ENCODE measurements at regions not wholly inside any gene's neighbourhood (a gene's known extent, or its start where the extent isn't known, plus 50 kb on each side); places are given as distances from the start of the nearest gene placed in this dataset.

GRCh38 chr16:64615630-64616280 is 506.1 kb downstream of the CDH11 start:
- Mint-ChIP-seq H3K27ac (no peak overlapping the region), H3K36me3 (no peaks in the 10 kb centered on the region), H3K27me3 (no peaks in the 10 kb centered on the region), H3K9me3 (peaks cover 4 to 20% (median 15%) of the 10 kb centered on the region in 3 donors), H3K4me1 (no peaks in the 10 kb centered on the region), H3K4me3 (no peak overlapping the region)

GRCh38 chr16:64596196-64596595 is 525.7 kb downstream of the CDH11 start:
- Mint-ChIP-seq H3K36me3 (no peaks in the 10 kb centered on the region), H3K27me3 (no peaks in the 10 kb centered on the region), H3K4me1 (no peaks in the 10 kb centered on the region), H3K4me3 (no peak overlapping the region), H3K27ac (no peak overlapping the region), H3K9me3 (peaks cover 2 to 4% (median 3%) of the 10 kb centered on the region in 3 donors)

GRCh38 chr16:64590513-64590912 is 531.4 kb downstream of the CDH11 start:
- no peaks in the 10 kb centered on the region for H3K36me3 Mint-ChIP-seq
- H3K27me3 Mint-ChIP-seq, result no peaks in the 10 kb centered on the region
- H3K9me3 Mint-ChIP-seq, result peaks cover 2 to 9% (median 3%) of the 10 kb centered on the region in 3 donors
- H3K27ac Mint-ChIP-seq, result no peak overlapping the region
- H3K4me1 Mint-ChIP-seq, result no peaks in the 10 kb centered on the region
- no peak overlapping the region for H3K4me3 Mint-ChIP-seq

GRCh38 chr16:64589836-64590235 is 532.0 kb downstream of the CDH11 start:
- H3K36me3 Mint-ChIP-seq, result no peaks in the 10 kb centered on the region
- no peaks in the 10 kb centered on the region for H3K4me1 Mint-ChIP-seq
- peaks cover 2 to 9% (median 3%) of the 10 kb centered on the region in 3 donors for H3K9me3 Mint-ChIP-seq
- H3K27ac Mint-ChIP-seq, result no peak overlapping the region
- H3K27me3 Mint-ChIP-seq, result no peaks in the 10 kb centered on the region
- no peak overlapping the region for H3K4me3 Mint-ChIP-seq

- no peak overlapping the region for H3K27ac Mint-ChIP-seq
- H3K4me3 Mint-ChIP-seq, result no peak overlapping the region
- H3K4me1 Mint-ChIP-seq, result no peaks in the 10 kb centered on the region
- no peaks in the 10 kb centered on the region for H3K36me3 Mint-ChIP-seq
- H3K27me3 Mint-ChIP-seq, result no peaks in the 10 kb centered on the region
- H3K9me3 Mint-ChIP-seq, result peaks cover 1 to 9% (median 5%) of the 10 kb centered on the region in 3 donors
Measured at GRCh38 chr16:64586781-64587180, 535.1 kb downstream of the CDH11 start.

GRCh38 chr16:64585367-64585766 is 536.5 kb downstream of the CDH11 start:
- H3K27ac Mint-ChIP-seq, result no peak overlapping the region
- H3K4me1 Mint-ChIP-seq, result no peaks in the 10 kb centered on the region
- no peak overlapping the region for H3K4me3 Mint-ChIP-seq
- no peaks in the 10 kb centered on the region for H3K36me3 Mint-ChIP-seq
- H3K27me3 Mint-ChIP-seq, result no peaks in the 10 kb centered on the region
- H3K9me3 Mint-ChIP-seq, result peaks cover 0 to 9% (median 5%) of the 10 kb centered on the region in 3 donors

- Mint-ChIP-seq H3K9me3 (peaks cover 0 to 10% (median 0%) of the 10 kb centered on the region in 3 donors), H3K4me3 (no peak overlapping the region), H3K4me1 (no peaks in the 10 kb centered on the region), H3K36me3 (no peaks in the 10 kb centered on the region), H3K27me3 (no peaks in the 10 kb centered on the region), H3K27ac (no peak overlapping the region)
Measured at GRCh38 chr16:64580558-64580957, 541.3 kb downstream of the CDH11 start.

- no peaks in the 10 kb centered on the region for H3K4me1 Mint-ChIP-seq
- H3K36me3 Mint-ChIP-seq, result no peaks in the 10 kb centered on the region
- no peak overlapping the region for H3K27ac Mint-ChIP-seq
- H3K27me3 Mint-ChIP-seq, result no peaks in the 10 kb centered on the region
- H3K9me3 Mint-ChIP-seq, result peaks cover 0 to 10% (median 0%) of the 10 kb centered on the region in 3 donors
- no peak overlapping the region for H3K4me3 Mint-ChIP-seq
Measured at GRCh38 chr16:64579712-64580111, 542.2 kb downstream of the CDH11 start.

- Mint-ChIP-seq H3K36me3 (no peaks in the 10 kb centered on the region), H3K4me1 (peaks cover 0 to 2% (median 0%) of the 10 kb centered on the region in 3 donors), H3K4me3 (no peak overlapping the region), H3K9me3 (peaks cover 3 to 31% (median 4%) of the 10 kb centered on the region in 3 donors), H3K27ac (no peak overlapping the region), H3K27me3 (no peaks in the 10 kb centered on the region)
Measured at GRCh38 chr16:64545768-64546167, 576.1 kb downstream of the CDH11 start.

GRCh38 chr16:64544859-64545258 is 577.0 kb downstream of the CDH11 start:
- Mint-ChIP-seq H3K27me3 (no peaks in the 10 kb centered on the region), H3K9me3 (peaks cover 3 to 31% (median 4%) of the 10 kb centered on the region in 3 donors), H3K4me1 (peaks cover 0 to 2% (median 0%) of the 10 kb centered on the region in 3 donors), H3K27ac (peak overlapping the region in 1 of 3 donors; percentile 22), H3K36me3 (no peaks in the 10 kb centered on the region), H3K4me3 (no peak overlapping the region)

- Mint-ChIP-seq H3K9me3 (peaks cover 3 to 26% (median 6%) of the 10 kb centered on the region in 3 donors), H3K27ac (no peak overlapping the region), H3K4me3 (no peak overlapping the region), H3K36me3 (peaks cover 1% of the 10 kb centered on the region), H3K4me1 (peaks cover 0 to 2% (median 0%) of the 10 kb centered on the region in 3 donors), H3K27me3 (no peaks in the 10 kb centered on the region)
Measured at GRCh38 chr16:64543441-64543840, 578.4 kb downstream of the CDH11 start.

GRCh38 chr16:64543031-64543430 is 578.8 kb downstream of the CDH11 start:
- Mint-ChIP-seq H3K27ac (no peak overlapping the region), H3K4me3 (no peak overlapping the region), H3K9me3 (peaks cover 3 to 26% (median 6%) of the 10 kb centered on the region in 3 donors)

GRCh38 chr16:64542152-64542551 is 579.7 kb downstream of the CDH11 start:
- no peaks in the 10 kb centered on the region for H3K27me3 Mint-ChIP-seq

More at GRCh38 chr16:64543031-64543430, 578.8 kb downstream of the CDH11 start:
- Mint-ChIP-seq H3K4me1 (peaks cover 0 to 2% (median 0%) of the 10 kb centered on the region in 3 donors), H3K36me3 (peaks cover 2% of the 10 kb centered on the region), H3K27me3 (no peaks in the 10 kb centered on the region)

GRCh38 chr16:64541621-64542020 is 580.2 kb downstream of the CDH11 start:
- Mint-ChIP-seq H3K9me3 (peaks cover 2 to 19% (median 6%) of the 10 kb centered on the region in 3 donors), H3K27me3 (no peaks in the 10 kb centered on the region), H3K27ac (no peak overlapping the region), H3K4me3 (no peak overlapping the region), H3K36me3 (peaks cover 2% of the 10 kb centered on the region), H3K4me1 (peaks cover 0 to 2% (median 0%) of the 10 kb centered on the region in 3 donors)

More at GRCh38 chr16:64542152-64542551, 579.7 kb downstream of the CDH11 start:
- peaks cover 0 to 2% (median 0%) of the 10 kb centered on the region in 3 donors for H3K4me1 Mint-ChIP-seq
- peaks cover 3 to 23% (median 6%) of the 10 kb centered on the region in 3 donors for H3K9me3 Mint-ChIP-seq
- H3K36me3 Mint-ChIP-seq, result peaks cover 2% of the 10 kb centered on the region
- H3K4me3 Mint-ChIP-seq, result no peak overlapping the region
- H3K27ac Mint-ChIP-seq, result no peak overlapping the region

- Mint-ChIP-seq H3K9me3 (peaks cover 0 to 16% (median 2%) of the 10 kb centered on the region in 3 donors), H3K27me3 (no peaks in the 10 kb centered on the region), H3K4me3 (no peak overlapping the region), H3K36me3 (peaks cover 2% of the 10 kb centered on the region), H3K4me1 (peaks cover 0 to 2% (median 0%) of the 10 kb centered on the region in 3 donors), H3K27ac (no peak overlapping the region)
Measured at GRCh38 chr16:64540434-64540833, 581.4 kb downstream of the CDH11 start.

GRCh38 chr16:64539811-64540371 is 582.0 kb downstream of the CDH11 start:
- Mint-ChIP-seq H3K36me3 (peaks cover 2% of the 10 kb centered on the region), H3K4me1 (peaks cover 0 to 1% (median 0%) of the 10 kb centered on the region in 3 donors), H3K27me3 (no peaks in the 10 kb centered on the region), H3K4me3 (no peak overlapping the region), H3K27ac (no peak overlapping the region), H3K9me3 (peaks cover 0 to 16% (median 2%) of the 10 kb centered on the region in 3 donors)
